Thyroid gland (tissue), 4 donors: ENCODE measurements at regions not wholly inside any gene's neighbourhood (a gene's known extent, or its start where the extent isn't known, plus 50 kb on each side); places are given as distances from the start of the nearest gene placed in this dataset.

Experiments used
- POLR2A ChIP-seq, 2 donors: fragments of 450-650 bp; IDR thresholded peaks; one replicate each; pipeline ENCODE4 v1.6.1; 2017; ENCODE audit warnings: antibody characterized with exemption in 2 of 2, mild to moderate bottlenecking in 2 of 2, moderate library complexity in 1 of 2
- TF ChIP-seq, protein P1 (sequence below), 6 experiments: fragments of 200-600 bp in 3 of 6; fragments of 450-650 bp in 3 of 6; sonication (generic) in 3 of 6; IDR thresholded peaks; one replicate each; pipeline ENCODE4 v1.5.1; 2016 to 2019; ENCODE audit warnings: antibody characterized with exemption in 6 of 6, mild to moderate bottlenecking in 2 of 6, inconsistent platforms in 1 of 6, moderate library complexity in 1 of 6

DNA sequence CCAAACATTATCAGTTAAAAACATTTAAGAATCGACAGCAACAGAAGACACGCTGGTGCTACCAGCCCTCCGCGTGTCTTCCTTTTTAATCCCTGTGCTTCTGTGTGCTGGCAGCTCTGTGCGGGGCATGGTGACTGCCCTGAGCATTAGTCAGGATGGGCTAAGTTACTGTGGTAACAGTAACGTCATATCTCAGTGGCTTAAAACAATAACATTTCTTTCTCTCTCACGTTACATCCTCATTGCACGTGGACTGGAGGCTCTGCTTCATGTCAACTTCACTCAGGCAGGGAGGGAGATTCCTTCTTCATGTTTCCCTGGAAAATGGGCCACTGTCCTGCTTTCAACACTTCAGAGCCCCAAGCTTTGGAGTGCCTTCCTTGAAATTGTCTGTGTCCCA lies 378.5 kb downstream of the CCSER2 start:
- TF ChIP-seq, protein P1, sequence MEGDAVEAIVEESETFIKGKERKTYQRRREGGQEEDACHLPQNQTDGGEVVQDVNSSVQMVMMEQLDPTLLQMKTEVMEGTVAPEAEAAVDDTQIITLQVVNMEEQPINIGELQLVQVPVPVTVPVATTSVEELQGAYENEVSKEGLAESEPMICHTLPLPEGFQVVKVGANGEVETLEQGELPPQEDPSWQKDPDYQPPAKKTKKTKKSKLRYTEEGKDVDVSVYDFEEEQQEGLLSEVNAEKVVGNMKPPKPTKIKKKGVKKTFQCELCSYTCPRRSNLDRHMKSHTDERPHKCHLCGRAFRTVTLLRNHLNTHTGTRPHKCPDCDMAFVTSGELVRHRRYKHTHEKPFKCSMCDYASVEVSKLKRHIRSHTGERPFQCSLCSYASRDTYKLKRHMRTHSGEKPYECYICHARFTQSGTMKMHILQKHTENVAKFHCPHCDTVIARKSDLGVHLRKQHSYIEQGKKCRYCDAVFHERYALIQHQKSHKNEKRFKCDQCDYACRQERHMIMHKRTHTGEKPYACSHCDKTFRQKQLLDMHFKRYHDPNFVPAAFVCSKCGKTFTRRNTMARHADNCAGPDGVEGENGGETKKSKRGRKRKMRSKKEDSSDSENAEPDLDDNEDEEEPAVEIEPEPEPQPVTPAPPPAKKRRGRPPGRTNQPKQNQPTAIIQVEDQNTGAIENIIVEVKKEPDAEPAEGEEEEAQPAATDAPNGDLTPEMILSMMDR (IDR thresholded peaks at IDR 0.05): no peak
- no peak for TF ChIP-seq POLR2A (IDR thresholded peaks at IDR 0.05)
